HepG2 (cell line): ENCODE measurements at regions not wholly inside any gene's neighbourhood (a gene's known extent, or its start where the extent isn't known, plus 50 kb on each side); places are given as distances from the start of the nearest gene placed in this dataset.

ENCODE experiments used
- ATF1 ChIP-seq: IDR thresholded peaks from 2 replicates; pipeline ENCODE4 v1.6.1; 2016; ENCODE audit warnings: mild to moderate bottlenecking, control low read depth
- ELF4 ChIP-seq: sonication (generic); formaldehyde crosslinking; IDR thresholded peaks from 2 replicates; pipeline ENCODE4 v1.5.0; 2020; ENCODE audit warnings: missing genetic modification reagents, mild to moderate bottlenecking, moderate library complexity, borderline replicate concordance
- FOSL2 ChIP-seq: sonication (generic); formaldehyde crosslinking; IDR thresholded peaks from 2 replicates; pipeline ENCODE4 v1.4.0; 2020; ENCODE audit warnings: missing genetic modification reagents
- GABPB1 ChIP-seq: IDR thresholded peaks from 2 replicates; pipeline ENCODE4 v1.6.1; 2016; ENCODE audit warnings: mild to moderate bottlenecking, missing genetic modification reagents, moderate library complexity, missing compliant biosample characterization
- HDAC1 ChIP-seq: sonication (generic); formaldehyde crosslinking; IDR thresholded peaks from 2 replicates; pipeline ENCODE4 v1.5.1; 2020; ENCODE audit warnings: mild to moderate bottlenecking, missing genetic modification reagents
- HDAC2 ChIP-seq: sonication (generic); formaldehyde crosslinking; IDR thresholded peaks from 2 replicates; pipeline ENCODE4 v1.4.0; 2020; ENCODE audit warnings: missing genetic modification reagents
- HMGXB3 ChIP-seq: sonication (generic); formaldehyde crosslinking; IDR thresholded peaks from 2 replicates; pipeline ENCODE4 v1.4.0; 2020; ENCODE audit warnings: missing genetic modification reagents, borderline replicate concordance
- NFRKB ChIP-seq: fragments of 450-650 bp; IDR thresholded peaks from 2 replicates; pipeline ENCODE4 v1.6.1; 2017
- NR2F2 ChIP-seq: IDR thresholded peaks from 2 replicates; pipeline ENCODE4 v1.6.1; 2012; ENCODE audit warnings: low read depth, inconsistent platforms, borderline replicate concordance
- RCOR2 ChIP-seq: IDR thresholded peaks from 2 replicates; pipeline ENCODE4 v1.6.1; 2016; ENCODE audit warnings: missing biosample characterization, missing genetic modification reagents
- SNRNP70 ChIP-seq: fragments of 200-400 bp; formaldehyde crosslinking; IDR thresholded peaks from 2 replicates; pipeline ENCODE4 v1.6.1; 2017; ENCODE audit warnings: mild to moderate bottlenecking, low read depth, low read length, moderate library complexity
- TEAD3 ChIP-seq: optimal IDR thresholded peaks from 2 replicates; pipeline ENCODE3; 2016; ENCODE audit warnings: borderline replicate concordance
- ZC3H4 ChIP-seq: sonication (generic); formaldehyde crosslinking; IDR thresholded peaks from 2 replicates; pipeline ENCODE4 v1.4.0; 2020; ENCODE audit warnings: missing genetic modification reagents, borderline replicate concordance
- ZGPAT ChIP-seq: IDR thresholded peaks from 2 replicates; pipeline ENCODE4 v1.6.1; 2016; ENCODE audit warnings: mild to moderate bottlenecking
- ZNF205 ChIP-seq: IDR thresholded peaks from 2 replicates; pipeline ENCODE4 v1.6.1; 2018; ENCODE audit warnings: missing biosample characterization, missing genetic modification reagents
- ZNF280B ChIP-seq: sonication (generic); formaldehyde crosslinking; IDR thresholded peaks from 2 replicates; pipeline ENCODE4 v1.5.0; 2020; ENCODE audit warnings: missing genetic modification reagents, mild to moderate bottlenecking, borderline replicate concordance
- ZNF75D ChIP-seq: sonication (generic); formaldehyde crosslinking; IDR thresholded peaks from 2 replicates; pipeline ENCODE4 v1.8.1; 2023; ENCODE audit warnings: missing genetic modification reagents, mild to moderate bottlenecking, borderline replicate concordance

GRCh38 chr13:26988059-26988769 is 183.4 kb downstream of the USP12 start (continued):
- no peak for TF ChIP-seq HMGXB3
- no peak for TF ChIP-seq ZNF205 (CRISPR knock-in tag)
- no peak for TF ChIP-seq ZC3H4 (CRISPR knock-in tag)
- TF ChIP-seq GABPB1 = no peak
- TF ChIP-seq TEAD3 (CRISPR knock-in tag) = no peak
- no peak for TF ChIP-seq RCOR2 (CRISPR knock-in tag)
- no peak for TF ChIP-seq ATF1 (CRISPR knock-in tag)
- no peak for TF ChIP-seq ELF4 (CRISPR knock-in tag)
- 0 out of 2 replicates have a peak, but pooled peaks have one; percentile 17 for TF ChIP-seq NR2F2
- no peak for TF ChIP-seq ZNF280B
- TF ChIP-seq ZNF75D (CRISPR knock-in tag) = no peak
- TF ChIP-seq FOSL2 (CRISPR knock-in tag) = peak; percentile 61
- no peak for TF ChIP-seq ZGPAT (CRISPR knock-in tag)
- peak; percentile 38; the same call in 1 of the 2 replicates for TF ChIP-seq HDAC1 (CRISPR knock-in tag)
- TF ChIP-seq SNRNP70 = no peak
- no peak for TF ChIP-seq NFRKB
- 0 out of 2 replicates have a peak, but pooled peaks have one; percentile 23 for TF ChIP-seq HDAC2 (CRISPR knock-in tag)
